ENCODE measurements at regions not wholly inside any gene's neighbourhood (a gene's known extent, or its start where the extent isn't known, plus 50 kb on each side); places are given as distances from the start of the nearest gene placed in this dataset.
A peak's percentile ranks its signal among the peaks of the same experiment; 100 is the strongest.

- no peak for DNase-seq (ENCODE audit: low read depth)
Measured at GRCh38 chr3:84835366-84835765, 123.4 kb upstream of the CADM2 start.

- DNase-seq (ENCODE audit: low read depth), result peak; percentile 32
Measured at GRCh38 chr3:84836961-84837360, 121.8 kb upstream of the CADM2 start.

GRCh38 chr3:84877092-84877491 is 81.7 kb upstream of the CADM2 start:
- no peak for DNase-seq (ENCODE audit: low read depth)

GRCh38 chr3:84881288-84881687 is 77.5 kb upstream of the CADM2 start:
- peak; percentile 22 for DNase-seq (ENCODE audit: low read depth)

- DNase-seq (ENCODE audit: low read depth), result no peak
Measured at GRCh38 chr3:84885199-84885882, 73.4 kb upstream of the CADM2 start.

GRCh38 chr3:84891851-84892250 is 66.9 kb upstream of the CADM2 start:
- DNase-seq (ENCODE audit: low read depth), result no peak

GRCh38 chr3:84893211-84893610 is 65.6 kb upstream of the CADM2 start:
- no peak for DNase-seq (ENCODE audit: low read depth)

GRCh38 chr3:84904212-84904611 is 54.6 kb upstream of the CADM2 start:
- no peak for DNase-seq (ENCODE audit: low read depth)

- DNase-seq (ENCODE audit: low read depth), result no peak
Measured at GRCh38 chr3:84904816-84905555, 53.8 kb upstream of the CADM2 start.

- DNase-seq (ENCODE audit: low read depth), result no peak
Measured at GRCh38 chr3:84905556-84905920, 53.3 kb upstream of the CADM2 start.

- DNase-seq (ENCODE audit: low read depth), result no peak
Measured at GRCh38 chr3:84906065-84906464, 52.7 kb upstream of the CADM2 start.
